ENCODE measurements at regions not wholly inside any gene's neighbourhood (a gene's known extent, or its start where the extent isn't known, plus 50 kb on each side); places are given as distances from the start of the nearest gene placed in this dataset.

- TF ChIP-seq CTCF (IDR thresholded peaks at IDR 0.05; ENCODE audit: insufficient read depth, low read depth, low read length) (no peak), EZH2 (IDR thresholded peaks at IDR 0.05; ENCODE audit: insufficient read depth, low read length) (no peak)
Measured at GRCh38 chr2:217040099-217040498, 180.2 kb upstream of the TNP1 start.
